GM12872 (cell line): ENCODE measurements at regions not wholly inside any gene's neighbourhood (a gene's known extent, or its start where the extent isn't known, plus 50 kb on each side); places are given as distances from the start of the nearest gene placed in this dataset.

ENCODE experiments used
- CTCF ChIP-seq: IDR thresholded peaks from 3 replicates; pipeline ENCODE4 v1.5.1; 2011; ENCODE audit warnings: low read depth, mild to moderate bottlenecking, low read length, moderate library complexity; ENCODE audit not compliant: insufficient read depth

- TF ChIP-seq CTCF, result no peak
These were observed 209.7 kb upstream of the ATP2B1 start for GRCh38 chr12:89918172-89918846.

GRCh38 chr12:89909753-89910152, 201.1 kb upstream of the ATP2B1 start:
- TF ChIP-seq CTCF, result no peak

GRCh38 chr12:89907659-89908058, 199.0 kb upstream of the ATP2B1 start:
- no peak for TF ChIP-seq CTCF

- TF ChIP-seq CTCF, result no peak
These were observed 198.2 kb upstream of the ATP2B1 start for GRCh38 chr12:89906824-89907223.

GRCh38 chr12:89906178-89906577, 197.5 kb upstream of the ATP2B1 start:
- no peak for TF ChIP-seq CTCF

- TF ChIP-seq CTCF, result no peak
These were observed 193.4 kb upstream of the ATP2B1 start for GRCh38 chr12:89901906-89902642.

- TF ChIP-seq CTCF, result no peak
These were observed 192.7 kb upstream of the ATP2B1 start for GRCh38 chr12:89901319-89901718.
